WTC11 (cell line): ENCODE measurements at regions not wholly inside any gene's neighbourhood (a gene's known extent, or its start where the extent isn't known, plus 50 kb on each side); places are given as distances from the start of the nearest gene placed in this dataset.

ENCODE experiments used
- CDX4 ChIP-seq: fragments of 250-450 bp; sonication (Bioruptor Pico); IDR thresholded peaks from 2 replicates; pipeline ENCODE4 v1.9.0; 2021; ENCODE audit warnings: moderate library complexity, mild to moderate bottlenecking, inconsistent platforms, borderline replicate concordance
- CREM ChIP-seq: sonication (generic); formaldehyde crosslinking; IDR thresholded peaks from 2 replicates; pipeline ENCODE4 v1.8.1; 2022; ENCODE audit warnings: mild to moderate bottlenecking, missing genetic modification reagents, moderate library complexity
- CTCF ChIP-seq: fragments of 200-600 bp; IDR thresholded peaks from 2 replicates; pipeline ENCODE4 v1.8.0; 2022; ENCODE audit warnings: antibody characterized with exemption
- FOXK1 ChIP-seq: sonication (generic); formaldehyde crosslinking; IDR thresholded peaks from 2 replicates; pipeline ENCODE4 v1.8.0; 2022; ENCODE audit warnings: mild to moderate bottlenecking, moderate library complexity, missing genetic modification reagents
- MLX ChIP-seq: sonication (generic); formaldehyde crosslinking; IDR thresholded peaks from 2 replicates; pipeline ENCODE4 v1.8.1; 2023; ENCODE audit warnings: mild to moderate bottlenecking, missing genetic modification reagents, moderate library complexity
- NR2C2 ChIP-seq: sonication (generic); formaldehyde crosslinking; IDR thresholded peaks from 2 replicates; pipeline ENCODE4 v1.8.0; 2022; ENCODE audit warnings: mild to moderate bottlenecking, missing genetic modification reagents
- PREB ChIP-seq: sonication (generic); formaldehyde crosslinking; IDR thresholded peaks from 2 replicates; pipeline ENCODE4 v1.8.1; 2022; ENCODE audit warnings: mild to moderate bottlenecking, missing genetic modification reagents, moderate library complexity, borderline replicate concordance
- SP1 ChIP-seq: sonication (generic); formaldehyde crosslinking; conservative IDR thresholded peaks from 2 replicates; pipeline ENCODE4 v1.8.1; 2022; ENCODE audit warnings: missing genetic modification reagents
- TCF7 ChIP-seq: sonication (generic); formaldehyde crosslinking; IDR thresholded peaks from 2 replicates; pipeline ENCODE4 v1.8.0; 2022; ENCODE audit warnings: mild to moderate bottlenecking, low read depth, missing genetic modification reagents, moderate library complexity
- TP53 ChIP-seq: sonication (generic); formaldehyde crosslinking; IDR thresholded peaks from 2 replicates; pipeline ENCODE4 v1.8.1; 2023; ENCODE audit warnings: mild to moderate bottlenecking, missing genetic modification reagents
- ZBTB21 ChIP-seq: sonication (generic); formaldehyde crosslinking; IDR thresholded peaks from 2 replicates; pipeline ENCODE4 v1.8.1; 2023; ENCODE audit warnings: mild to moderate bottlenecking, missing genetic modification reagents, borderline replicate concordance
- ZNF121 ChIP-seq: sonication (generic); formaldehyde crosslinking; IDR thresholded peaks from 2 replicates; pipeline ENCODE4 v1.8.0; 2023; ENCODE audit warnings: missing genetic modification reagents

- no peak for TF ChIP-seq CDX4 (CRISPR knock-in tag)
- no peak for TF ChIP-seq CTCF
- no peak for TF ChIP-seq TP53
- TF ChIP-seq MLX (CRISPR knock-in tag): no peak
- no peak for TF ChIP-seq CREM
- no peak for TF ChIP-seq PREB (CRISPR knock-in tag)
- TF ChIP-seq SP1 (CRISPR knock-in tag): no peak
- TF ChIP-seq TCF7 (CRISPR knock-in tag): no peak
- TF ChIP-seq ZNF121: no peak
- no peak for TF ChIP-seq ZBTB21 (CRISPR knock-in tag)
- TF ChIP-seq FOXK1: no peak
- no peak for TF ChIP-seq NR2C2 (CRISPR knock-in tag)
These were observed 224.0 kb upstream of the MPPED2 start for GRCh38 chr11:30810116-30810515.
